ENCODE measurements at regions not wholly inside any gene's neighbourhood (a gene's known extent, or its start where the extent isn't known, plus 50 kb on each side); places are given as distances from the start of the nearest gene placed in this dataset.

DNA sequence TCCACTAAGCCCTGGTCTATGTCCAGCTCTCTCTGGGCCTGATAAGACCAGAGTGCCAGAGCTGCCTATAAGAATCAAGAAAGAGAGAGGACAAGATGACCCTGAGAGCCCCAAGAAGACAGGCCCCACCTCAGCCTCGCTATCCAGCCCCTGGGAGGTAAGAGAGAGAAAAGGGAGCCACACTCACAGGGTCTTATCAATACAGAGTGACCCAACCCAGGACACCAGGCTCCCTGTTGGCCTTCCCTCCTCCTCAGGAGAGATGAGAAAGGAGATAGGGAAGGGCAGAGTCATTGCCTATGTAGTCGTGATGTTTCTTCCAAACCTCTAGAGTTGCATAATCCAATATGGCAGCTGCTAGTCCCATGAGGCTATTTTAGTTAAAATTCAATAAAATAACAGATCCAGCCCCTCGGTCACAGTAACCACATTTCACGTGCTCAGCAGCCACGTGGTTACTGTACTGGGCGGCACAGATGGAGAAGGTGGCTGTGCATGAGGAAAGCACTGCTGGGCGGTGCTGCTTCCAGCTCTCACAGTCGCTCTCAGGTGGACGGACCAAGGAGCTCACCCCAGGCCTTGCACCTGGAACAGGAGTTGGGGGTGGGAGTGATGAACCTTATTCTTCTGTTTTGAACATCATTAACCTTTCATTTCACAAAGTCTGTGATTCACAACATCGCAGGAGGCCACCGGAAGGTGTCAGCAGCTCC is 525.8 kb downstream of the SHQ1 start:
- TF ChIP-seq, protein P1, sequence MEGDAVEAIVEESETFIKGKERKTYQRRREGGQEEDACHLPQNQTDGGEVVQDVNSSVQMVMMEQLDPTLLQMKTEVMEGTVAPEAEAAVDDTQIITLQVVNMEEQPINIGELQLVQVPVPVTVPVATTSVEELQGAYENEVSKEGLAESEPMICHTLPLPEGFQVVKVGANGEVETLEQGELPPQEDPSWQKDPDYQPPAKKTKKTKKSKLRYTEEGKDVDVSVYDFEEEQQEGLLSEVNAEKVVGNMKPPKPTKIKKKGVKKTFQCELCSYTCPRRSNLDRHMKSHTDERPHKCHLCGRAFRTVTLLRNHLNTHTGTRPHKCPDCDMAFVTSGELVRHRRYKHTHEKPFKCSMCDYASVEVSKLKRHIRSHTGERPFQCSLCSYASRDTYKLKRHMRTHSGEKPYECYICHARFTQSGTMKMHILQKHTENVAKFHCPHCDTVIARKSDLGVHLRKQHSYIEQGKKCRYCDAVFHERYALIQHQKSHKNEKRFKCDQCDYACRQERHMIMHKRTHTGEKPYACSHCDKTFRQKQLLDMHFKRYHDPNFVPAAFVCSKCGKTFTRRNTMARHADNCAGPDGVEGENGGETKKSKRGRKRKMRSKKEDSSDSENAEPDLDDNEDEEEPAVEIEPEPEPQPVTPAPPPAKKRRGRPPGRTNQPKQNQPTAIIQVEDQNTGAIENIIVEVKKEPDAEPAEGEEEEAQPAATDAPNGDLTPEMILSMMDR (IDR thresholded peaks at IDR 0.05), result no peak
- no peak for TF ChIP-seq POLR2AphosphoS5 (IDR thresholded peaks at IDR 0.05; ENCODE audit: insufficient read depth in 1 of 2, low read depth in 1 of 2)

All from vagina (tissue), 2 donors.